SK-N-SH treated with all-trans-retinoic acid at 6 μM for 48 hours (cell line): ENCODE measurements at regions not wholly inside any gene's neighbourhood (a gene's known extent, or its start where the extent isn't known, plus 50 kb on each side); places are given as distances from the start of the nearest gene placed in this dataset.

Experiments
- ARNTL ChIP-seq: fragments of 450-650 bp; formaldehyde crosslinking; IDR thresholded peaks from 2 replicates; pipeline ENCODE4 v1.5.0; 2020; ENCODE audit warnings: low read depth, mild to moderate bottlenecking, moderate library complexity, borderline replicate concordance
- BACH2 ChIP-seq: fragments of 250-450 bp; sonication (Bioruptor Pico); IDR thresholded peaks from 2 replicates; pipeline ENCODE4 v1.9.0; 2021; ENCODE audit warnings: mild to moderate bottlenecking, borderline replicate concordance
- CSDC2 ChIP-seq: fragments of 250-450 bp; sonication (Bioruptor Pico); IDR thresholded peaks from 2 replicates; pipeline ENCODE4 v1.5.0; 2020; ENCODE audit warnings: mild to moderate bottlenecking, moderate library complexity
- ESRRG ChIP-seq: fragments of 250-450 bp; sonication (Bioruptor Pico); IDR thresholded peaks from 2 replicates; pipeline ENCODE4 v1.6.1; 2021; ENCODE audit warnings: mild to moderate bottlenecking
- GLIS3 ChIP-seq: fragments of 250-450 bp; sonication (Bioruptor Pico); IDR thresholded peaks from 2 replicates; pipeline ENCODE4 v1.5.0; 2020; ENCODE audit warnings: mild to moderate bottlenecking, moderate library complexity
- RARB ChIP-seq: fragments of 250-450 bp; sonication (Bioruptor Pico); IDR thresholded peaks from 2 replicates; pipeline ENCODE4 v1.8.0; 2021; ENCODE audit warnings: mild to moderate bottlenecking, moderate library complexity
- SNAI2 ChIP-seq: fragments of 250-450 bp; sonication (Bioruptor Pico); IDR thresholded peaks from 2 replicates; pipeline ENCODE4 v1.5.0; 2020; ENCODE audit warnings: mild to moderate bottlenecking, moderate library complexity
- TCF4 ChIP-seq: fragments of 250-450 bp; sonication (Bioruptor Pico); IDR thresholded peaks from 2 replicates; pipeline ENCODE4 v1.8.0; 2021; ENCODE audit warnings: mild to moderate bottlenecking, moderate library complexity, borderline replicate concordance
- ZFP3 ChIP-seq: fragments of 250-450 bp; sonication (Bioruptor Pico); IDR thresholded peaks from 2 replicates; pipeline ENCODE4 v1.5.0; 2020; ENCODE audit warnings: mild to moderate bottlenecking, moderate library complexity
- ZNF8 ChIP-seq: fragments of 450-650 bp; formaldehyde crosslinking; IDR thresholded peaks from 2 replicates; pipeline ENCODE4 v1.5.0; 2020; ENCODE audit warnings: mild to moderate bottlenecking, moderate library complexity
- TF ChIP-seq, protein P1 (sequence below): fragments of 250-450 bp; sonication (Bioruptor Pico); IDR thresholded peaks from 2 replicates; pipeline ENCODE4 v1.5.1; 2020; ENCODE audit warnings: low read depth, mild to moderate bottlenecking, moderate library complexity
- TF ChIP-seq, protein P2 (sequence below): fragments of 250-450 bp; sonication (Bioruptor Pico); IDR thresholded peaks from 2 replicates; pipeline ENCODE4 v1.8.0; 2020; ENCODE audit warnings: mild to moderate bottlenecking, moderate library complexity, borderline replicate concordance

DNA sequence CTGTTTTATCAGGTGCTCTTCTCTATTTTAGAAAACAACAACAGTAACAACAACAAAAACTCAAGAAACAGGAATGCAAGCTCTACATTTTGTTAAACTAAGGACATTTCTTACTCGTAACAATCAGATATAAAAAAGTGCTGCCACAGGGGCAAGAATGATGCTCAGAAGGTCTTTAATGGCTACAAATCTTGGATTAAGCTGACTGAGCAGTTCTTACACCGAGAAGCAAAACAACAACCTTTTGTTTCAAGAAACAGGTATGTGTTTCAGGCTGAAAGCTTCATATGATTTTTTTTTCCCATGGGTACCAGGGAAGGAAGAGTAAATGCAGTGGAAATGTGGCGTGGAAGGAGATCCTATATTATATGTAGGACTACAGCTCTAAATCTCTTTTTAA lies 786.8 kb upstream of the FBXO33 start:
- TF ChIP-seq BACH2 = no peak
- TF ChIP-seq ARNTL (CRISPR knock-in tag) = no peak
- TF ChIP-seq, protein P1, sequence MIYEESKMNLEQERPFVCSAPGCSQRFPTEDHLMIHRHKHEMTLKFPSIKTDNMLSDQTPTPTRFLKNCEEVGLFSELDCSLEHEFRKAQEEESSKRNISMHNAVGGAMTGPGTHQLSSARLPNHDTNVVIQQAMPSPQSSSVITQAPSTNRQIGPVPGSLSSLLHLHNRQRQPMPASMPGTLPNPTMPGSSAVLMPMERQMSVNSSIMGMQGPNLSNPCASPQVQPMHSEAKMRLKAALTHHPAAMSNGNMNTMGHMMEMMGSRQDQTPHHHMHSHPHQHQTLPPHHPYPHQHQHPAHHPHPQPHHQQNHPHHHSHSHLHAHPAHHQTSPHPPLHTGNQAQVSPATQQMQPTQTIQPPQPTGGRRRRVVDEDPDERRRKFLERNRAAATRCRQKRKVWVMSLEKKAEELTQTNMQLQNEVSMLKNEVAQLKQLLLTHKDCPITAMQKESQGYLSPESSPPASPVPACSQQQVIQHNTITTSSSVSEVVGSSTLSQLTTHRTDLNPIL (CRISPR knock-in tag) = no peak
- TF ChIP-seq RARB (CRISPR knock-in tag) = no peak
- no peak for TF ChIP-seq ZFP3 (CRISPR knock-in tag)
- TF ChIP-seq, protein P2, sequence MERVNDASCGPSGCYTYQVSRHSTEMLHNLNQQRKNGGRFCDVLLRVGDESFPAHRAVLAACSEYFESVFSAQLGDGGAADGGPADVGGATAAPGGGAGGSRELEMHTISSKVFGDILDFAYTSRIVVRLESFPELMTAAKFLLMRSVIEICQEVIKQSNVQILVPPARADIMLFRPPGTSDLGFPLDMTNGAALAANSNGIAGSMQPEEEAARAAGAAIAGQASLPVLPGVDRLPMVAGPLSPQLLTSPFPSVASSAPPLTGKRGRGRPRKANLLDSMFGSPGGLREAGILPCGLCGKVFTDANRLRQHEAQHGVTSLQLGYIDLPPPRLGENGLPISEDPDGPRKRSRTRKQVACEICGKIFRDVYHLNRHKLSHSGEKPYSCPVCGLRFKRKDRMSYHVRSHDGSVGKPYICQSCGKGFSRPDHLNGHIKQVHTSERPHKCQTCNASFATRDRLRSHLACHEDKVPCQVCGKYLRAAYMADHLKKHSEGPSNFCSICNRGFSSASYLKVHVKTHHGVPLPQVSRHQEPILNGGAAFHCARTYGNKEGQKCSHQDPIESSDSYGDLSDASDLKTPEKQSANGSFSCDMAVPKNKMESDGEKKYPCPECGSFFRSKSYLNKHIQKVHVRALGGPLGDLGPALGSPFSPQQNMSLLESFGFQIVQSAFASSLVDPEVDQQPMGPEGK (CRISPR knock-in tag) = no peak
- no peak for TF ChIP-seq SNAI2
- no peak for TF ChIP-seq ESRRG
- TF ChIP-seq ZNF8 (CRISPR knock-in tag) = no peak
- TF ChIP-seq TCF4 (CRISPR knock-in tag) = no peak
- TF ChIP-seq GLIS3 (CRISPR knock-in tag) = no peak
- TF ChIP-seq CSDC2 (CRISPR knock-in tag) = no peak
